GM21529 (cell line): ENCODE measurements at regions not wholly inside any gene's neighbourhood (a gene's known extent, or its start where the extent isn't known, plus 50 kb on each side); places are given as distances from the start of the nearest gene placed in this dataset.

Source experiments
- ATAC-seq: cut with Tn5 transposase; IDR thresholded peaks from one replicate; pipeline ENCODE4 v1.9.1; 2021; ENCODE audit not compliant: unreplicated experiment

- ATAC-seq = no peak
Observed at GRCh38 chrX:10744007-10744406, 123.6 kb upstream of the MID1 start.

- ATAC-seq = no peak
Observed at GRCh38 chrX:10747975-10748374, 127.6 kb upstream of the MID1 start.

GRCh38 chrX:10749113-10749512 lies 128.7 kb upstream of the MID1 start:
- ATAC-seq = no peak

GRCh38 chrX:10750581-10750980 lies 130.2 kb upstream of the MID1 start:
- ATAC-seq = no peak

GRCh38 chrX:10753116-10753515 lies 132.7 kb upstream of the MID1 start:
- ATAC-seq = no peak

- no peak for ATAC-seq
Observed at GRCh38 chrX:10754445-10754844, 134.1 kb upstream of the MID1 start.

GRCh38 chrX:10755439-10756334 lies 135.3 kb upstream of the MID1 start:
- no peak for ATAC-seq

GRCh38 chrX:10756441-10756840 lies 136.1 kb upstream of the MID1 start:
- no peak for ATAC-seq

- no peak for ATAC-seq
Observed at GRCh38 chrX:10759141-10759799, 138.9 kb upstream of the MID1 start.

GRCh38 chrX:10761447-10761846 lies 141.1 kb upstream of the MID1 start:
- no peak for ATAC-seq

GRCh38 chrX:10769195-10769594 lies 148.8 kb upstream of the MID1 start:
- peak; percentile 82 for ATAC-seq

GRCh38 chrX:10769696-10770619 lies 149.6 kb upstream of the MID1 start:
- ATAC-seq = no peak

GRCh38 chrX:10773318-10773717 lies 152.9 kb upstream of the MID1 start:
- ATAC-seq = no peak

GRCh38 chrX:10781847-10782530 lies 161.6 kb upstream of the MID1 start:
- ATAC-seq = no peak

- no peak for ATAC-seq
Observed at GRCh38 chrX:10783451-10783995, 163.1 kb upstream of the MID1 start.

- ATAC-seq = no peak
Observed at GRCh38 chrX:10787264-10787663, 166.9 kb upstream of the MID1 start.

- ATAC-seq = no peak
Observed at GRCh38 chrX:10794203-10794630, 173.8 kb upstream of the MID1 start.

GRCh38 chrX:10795721-10796120 lies 175.3 kb upstream of the MID1 start:
- ATAC-seq = no peak

GRCh38 chrX:10797466-10797865 lies 177.1 kb upstream of the MID1 start:
- no peak for ATAC-seq

GRCh38 chrX:10798041-10798440 lies 177.7 kb upstream of the MID1 start:
- ATAC-seq = no peak
